ENCODE measurements at regions not wholly inside any gene's neighbourhood (a gene's known extent, or its start where the extent isn't known, plus 50 kb on each side); places are given as distances from the start of the nearest gene placed in this dataset.

DNA sequence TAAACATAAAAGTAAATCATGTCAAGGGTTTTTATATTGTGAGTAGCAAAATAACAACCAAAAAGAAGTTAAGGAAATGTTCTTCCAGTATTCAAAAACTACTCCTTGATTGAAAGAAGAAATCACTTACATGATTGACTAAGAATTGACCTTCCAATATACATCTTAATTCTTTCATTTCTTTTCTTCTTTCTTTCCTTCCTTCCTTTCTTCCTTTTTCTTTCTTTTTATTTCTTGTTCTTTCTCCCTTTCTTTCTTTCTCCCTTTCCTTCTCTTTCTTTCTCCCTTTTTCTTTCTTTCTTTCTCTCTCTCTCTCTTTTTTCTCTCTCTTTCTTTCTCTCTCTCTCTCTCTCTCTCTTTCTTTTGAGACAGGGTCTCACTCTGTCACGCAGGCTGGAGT lies 60.7 kb upstream of the SOX9 start:
- TF ChIP-seq, protein P1, sequence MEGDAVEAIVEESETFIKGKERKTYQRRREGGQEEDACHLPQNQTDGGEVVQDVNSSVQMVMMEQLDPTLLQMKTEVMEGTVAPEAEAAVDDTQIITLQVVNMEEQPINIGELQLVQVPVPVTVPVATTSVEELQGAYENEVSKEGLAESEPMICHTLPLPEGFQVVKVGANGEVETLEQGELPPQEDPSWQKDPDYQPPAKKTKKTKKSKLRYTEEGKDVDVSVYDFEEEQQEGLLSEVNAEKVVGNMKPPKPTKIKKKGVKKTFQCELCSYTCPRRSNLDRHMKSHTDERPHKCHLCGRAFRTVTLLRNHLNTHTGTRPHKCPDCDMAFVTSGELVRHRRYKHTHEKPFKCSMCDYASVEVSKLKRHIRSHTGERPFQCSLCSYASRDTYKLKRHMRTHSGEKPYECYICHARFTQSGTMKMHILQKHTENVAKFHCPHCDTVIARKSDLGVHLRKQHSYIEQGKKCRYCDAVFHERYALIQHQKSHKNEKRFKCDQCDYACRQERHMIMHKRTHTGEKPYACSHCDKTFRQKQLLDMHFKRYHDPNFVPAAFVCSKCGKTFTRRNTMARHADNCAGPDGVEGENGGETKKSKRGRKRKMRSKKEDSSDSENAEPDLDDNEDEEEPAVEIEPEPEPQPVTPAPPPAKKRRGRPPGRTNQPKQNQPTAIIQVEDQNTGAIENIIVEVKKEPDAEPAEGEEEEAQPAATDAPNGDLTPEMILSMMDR (conservative IDR thresholded peaks at IDR 0.05; ENCODE audit: low read depth, low read length), result no peak
- TF ChIP-seq EZH2 (IDR thresholded peaks at IDR 0.05; ENCODE audit: low read length, unreplicated experiment), result no peak
